Left ventricle myocardium inferior (tissue), 1 donor: ENCODE measurements at regions not wholly inside any gene's neighbourhood (a gene's known extent, or its start where the extent isn't known, plus 50 kb on each side); places are given as distances from the start of the nearest gene placed in this dataset.

Experiments
- DNase-seq: peaks from one replicate; pipeline ENCODE4 v3.0.0-alpha.2; 2020
- H3K27ac ChIP-seq: fragments of 200-600 bp; replicated peaks from 2 replicates; pipeline ENCODE4 v1.8.0; 2021
- H3K27me3 ChIP-seq: fragments of 200-600 bp; 2 replicates; pipeline ENCODE4 v1.8.0; 2021; ENCODE audit warnings: low read depth
- H3K36me3 ChIP-seq: fragments of 200-600 bp; 2 replicates; pipeline ENCODE4 v1.8.0; 2021
- H3K4me1 ChIP-seq: fragments of 200-600 bp; 2 replicates; pipeline ENCODE4 v1.8.0; 2021
- H3K4me3 ChIP-seq: fragments of 200-600 bp; 2 replicates; pipeline ENCODE4 v1.8.0; 2021; ENCODE audit warnings: mild to moderate bottlenecking, moderate library complexity
- H3K9me3 ChIP-seq: fragments of 200-600 bp; replicated peaks from 2 replicates; pipeline ENCODE4 v1.8.0; 2021
- CTCF ChIP-seq: fragments of 200-600 bp; IDR thresholded peaks from 2 replicates; pipeline ENCODE4 v1.8.0; 2021; ENCODE audit warnings: antibody characterized with exemption, mild to moderate bottlenecking, borderline replicate concordance
- intact Hi-C: fragments of 100-400 bp; cut with micrococcal nuclease; formaldehyde crosslinking; loops from one replicate; pipeline ENCODE4 v1.11.0; 2022
- donor health status: DM: no; HTN: yes; CAD: no; lungs with severe emphysema.

- Histone ChIP-seq H3K27me3 (no peaks in the 10 kb centered on the region), H3K4me3 (no peak overlapping the region), H3K36me3 (no peaks in the 10 kb centered on the region), H3K4me1 (peaks cover 11% of the 10 kb centered on the region), H3K27ac (no peak overlapping the region), H3K9me3 (no peaks in the 10 kb centered on the region)
- TF ChIP-seq CTCF, result no peak
- DNase-seq, result no peak
- intact Hi-C loops, result no loop called here
Observed at GRCh38 chr4:31045151-31045550, 325.0 kb downstream of the PCDH7 start.

DNA sequence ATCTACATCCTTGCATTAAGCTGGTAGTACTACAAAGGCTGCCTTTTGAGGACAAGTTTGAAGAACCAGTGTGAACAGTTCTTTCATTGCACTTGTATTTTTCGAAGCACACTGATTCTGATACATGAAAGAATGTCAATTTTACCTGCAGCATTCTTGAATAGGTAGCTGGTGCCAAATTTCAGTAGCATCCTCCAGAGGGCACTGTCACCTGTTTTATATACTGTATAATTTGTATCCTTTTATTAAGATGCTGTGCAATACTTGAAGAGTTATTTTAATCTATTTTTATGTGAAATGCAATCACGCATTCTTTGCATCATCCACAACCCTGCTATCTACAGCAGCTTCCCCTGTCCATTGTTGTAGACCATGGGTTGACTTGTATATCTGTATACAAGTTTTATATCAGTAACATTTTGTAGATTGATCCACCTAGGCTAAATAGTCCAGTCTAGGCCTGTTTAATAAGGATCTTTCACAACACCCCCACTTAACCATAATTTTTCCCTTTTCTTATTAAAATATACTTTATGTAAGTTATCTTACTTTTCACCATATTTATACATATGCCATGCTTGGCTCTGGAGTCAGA lies 325.7 kb downstream of the PCDH7 start:
- no peaks in the 10 kb centered on the region for H3K36me3 ChIP-seq
- no peak overlapping the region for H3K27ac ChIP-seq
- H3K9me3 ChIP-seq, result no peaks in the 10 kb centered on the region
- intact Hi-C loops, result no loop called here
- peak; percentile 57 for TF ChIP-seq CTCF
- no peak for DNase-seq
- no peak overlapping the region for H3K4me3 ChIP-seq
- no peaks in the 10 kb centered on the region for H3K27me3 ChIP-seq
- H3K4me1 ChIP-seq, result peaks cover 11% of the 10 kb centered on the region

DNA sequence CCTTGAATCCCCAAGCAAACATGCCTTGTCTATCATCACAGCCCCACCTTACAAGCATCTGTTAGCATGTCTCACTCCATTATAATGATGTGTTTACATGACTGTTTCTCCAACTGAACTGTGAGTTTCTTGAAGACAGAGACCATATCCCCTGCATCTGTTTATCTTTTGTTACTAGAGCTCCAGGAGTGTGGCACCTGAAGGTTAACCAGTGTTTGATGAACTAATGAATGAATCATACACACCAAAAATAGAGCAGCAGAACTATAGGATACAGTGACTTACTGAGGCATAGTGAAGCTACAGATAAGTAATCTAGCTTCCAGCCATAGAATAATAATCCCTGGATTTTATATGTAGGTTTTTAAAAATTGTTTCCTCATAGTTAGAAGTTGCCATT lies 331.0 kb downstream of the PCDH7 start:
- intact Hi-C loops, result no loop called here
- no peaks in the 10 kb centered on the region for H3K36me3 ChIP-seq
- H3K4me3 ChIP-seq, result no peak overlapping the region
- DNase-seq, result no peak
- TF ChIP-seq CTCF, result no peak
- H3K27ac ChIP-seq, result no peak overlapping the region
- H3K9me3 ChIP-seq, result no peaks in the 10 kb centered on the region
- H3K27me3 ChIP-seq, result no peaks in the 10 kb centered on the region
- peaks cover 7% of the 10 kb centered on the region for H3K4me1 ChIP-seq

DNA sequence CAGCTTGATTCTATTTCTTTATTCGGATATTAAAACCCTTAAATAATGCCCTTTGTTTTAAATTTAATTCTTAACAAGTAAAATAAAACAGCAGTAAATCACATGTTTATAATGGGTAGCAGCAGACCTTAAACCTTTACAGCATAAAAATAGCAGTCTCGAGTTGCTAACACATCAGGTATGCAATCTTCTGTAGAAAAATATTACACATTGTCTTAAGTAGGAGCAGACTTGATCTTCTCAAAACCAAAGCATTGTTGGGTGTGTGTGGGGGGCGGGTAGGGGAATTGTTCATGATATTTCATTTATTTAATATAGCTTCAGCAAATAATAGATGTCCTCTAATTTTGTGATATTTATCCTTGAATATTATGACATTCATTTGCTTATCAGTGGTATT lies 331.4 kb downstream of the PCDH7 start:
- intact Hi-C loops, result no loop called here

GRCh38 chr4:31052519-31052918 lies 332.4 kb downstream of the PCDH7 start:
- intact Hi-C loops, result no loop called here
- no peak for TF ChIP-seq CTCF
- no peaks in the 10 kb centered on the region for H3K27me3 ChIP-seq
- no peaks in the 10 kb centered on the region for H3K36me3 ChIP-seq
- no peaks in the 10 kb centered on the region for H3K9me3 ChIP-seq
- no peak overlapping the region for H3K27ac ChIP-seq
- peaks cover 7% of the 10 kb centered on the region for H3K4me1 ChIP-seq
- no peak overlapping the region for H3K4me3 ChIP-seq
- DNase-seq, result no peak

More for the DNA sequence above, 331.4 kb downstream of the PCDH7 start:
- Histone ChIP-seq H3K27me3 (no peaks in the 10 kb centered on the region), H3K36me3 (no peaks in the 10 kb centered on the region), H3K4me3 (no peak overlapping the region), H3K4me1 (peaks cover 7% of the 10 kb centered on the region), H3K27ac (no peak overlapping the region), H3K9me3 (no peaks in the 10 kb centered on the region)
- no peak for TF ChIP-seq CTCF
- no peak for DNase-seq

- intact Hi-C loops, result no loop called here
- Histone ChIP-seq H3K4me1 (peaks cover 7% of the 10 kb centered on the region), H3K4me3 (no peak overlapping the region), H3K9me3 (no peaks in the 10 kb centered on the region), H3K27ac (no peak overlapping the region), H3K36me3 (no peaks in the 10 kb centered on the region), H3K27me3 (no peaks in the 10 kb centered on the region)
- no peak for DNase-seq
- no peak for TF ChIP-seq CTCF
Observed at GRCh38 chr4:31053451-31053850, 333.3 kb downstream of the PCDH7 start.
